Trophoblast cell (in vitro differentiated cells and primary cell): ENCODE measurements at regions not wholly inside any gene's neighbourhood (a gene's known extent, or its start where the extent isn't known, plus 50 kb on each side); places are given as distances from the start of the nearest gene placed in this dataset.

Experiments used
- DNase-seq, 2 donors: peaks; one replicate each; pipeline ENCODE4 v3.0.0-alpha.2; 2016
- H2AFZ ChIP-seq: 2 replicates; pipeline ENCODE4 v1.6.1; 2013; ENCODE audit warnings: low read length, moderate library complexity, mild to moderate bottlenecking; ENCODE audit not compliant: insufficient read depth, poor library complexity
- H2AK5ac ChIP-seq: 2 replicates; pipeline ENCODE4 v1.6.1; 2013; ENCODE audit warnings: mild to moderate bottlenecking, low read length
- H2BK120ac ChIP-seq: 2 replicates; pipeline ENCODE4 v1.6.1; 2013; ENCODE audit warnings: low read length, mild to moderate bottlenecking, moderate library complexity; ENCODE audit not compliant: insufficient read depth, poor library complexity
- H2BK12ac ChIP-seq: 2 replicates; pipeline ENCODE4 v1.6.1; 2013; ENCODE audit warnings: mild to moderate bottlenecking, low read length, moderate library complexity
- H2BK5ac ChIP-seq: 2 replicates; pipeline ENCODE4 v1.6.1; 2013; ENCODE audit warnings: low read length, low read depth, moderate library complexity, mild to moderate bottlenecking; ENCODE audit not compliant: poor library complexity
- H3K14ac ChIP-seq: 2 replicates; pipeline ENCODE4 v1.6.1; 2013; ENCODE audit warnings: mild to moderate bottlenecking, low read length
- H3K18ac ChIP-seq: 2 replicates; pipeline ENCODE4 v1.6.1; 2013; ENCODE audit warnings: mild to moderate bottlenecking, low read length
- H3K23ac ChIP-seq: 2 replicates; pipeline ENCODE4 v1.6.1; 2013; ENCODE audit warnings: low read length
- H3K27ac ChIP-seq: 2 replicates; pipeline ENCODE4 v1.5.1; 2013; ENCODE audit warnings: low read depth, mild to moderate bottlenecking, inconsistent platforms, low read length, moderate library complexity
- H3K27me3 ChIP-seq: 2 replicates; pipeline ENCODE4 v1.6.1; 2013; ENCODE audit warnings: inconsistent platforms, mild to moderate bottlenecking, low read length, moderate library complexity; ENCODE audit not compliant: insufficient read depth
- H3K36me3 ChIP-seq, 2 experiments: 1 replicate in 1 of 2; 2 replicates in 1 of 2; pipeline ENCODE4 v1.6.1; 2013; ENCODE audit warnings: low read length in 2 of 2, mild to moderate bottlenecking in 2 of 2, moderate library complexity in 1 of 2; ENCODE audit not compliant: insufficient read depth in 2 of 2, control insufficient read depth in 1 of 2
- H3K4ac ChIP-seq: 2 replicates; pipeline ENCODE4 v1.6.1; 2013; ENCODE audit warnings: low read depth, mild to moderate bottlenecking, low read length, moderate library complexity
- H3K4me1 ChIP-seq, 2 experiments: 1 replicate in 1 of 2; 2 replicates in 1 of 2; pipeline ENCODE4 v1.6.1; 2013; ENCODE audit warnings: low read length in 2 of 2, mild to moderate bottlenecking in 2 of 2, moderate library complexity in 1 of 2; ENCODE audit not compliant: insufficient read depth in 2 of 2, control insufficient read depth in 1 of 2
- H3K4me2 ChIP-seq: 2 replicates; pipeline ENCODE4 v1.6.1; 2013; ENCODE audit warnings: inconsistent platforms, mild to moderate bottlenecking, low read length, moderate library complexity
- H3K4me3 ChIP-seq: 2 replicates; pipeline ENCODE4 v1.5.1; 2013; ENCODE audit warnings: mild to moderate bottlenecking, low read depth, low read length, inconsistent platforms
- H3K79me1 ChIP-seq: one replicate; pipeline ENCODE4 v1.6.1; 2013; ENCODE audit warnings: low read length
- H3K79me2 ChIP-seq: 2 replicates; pipeline ENCODE4 v1.6.1; 2013; ENCODE audit warnings: low read length, mild to moderate bottlenecking; ENCODE audit not compliant: control insufficient read depth, insufficient read depth, poor library complexity
- H3K9ac ChIP-seq: 2 replicates; pipeline ENCODE4 v1.6.1; 2013; ENCODE audit warnings: mild to moderate bottlenecking, low read length
- H3K9me3 ChIP-seq: 2 replicates; pipeline ENCODE4 v1.6.1; 2013; ENCODE audit warnings: low read depth, mild to moderate bottlenecking, control low read depth, inconsistent platforms, low read length; ENCODE audit not compliant: insufficient read depth
- H4K12ac ChIP-seq: 2 replicates; pipeline ENCODE4 v1.6.1; 2013; ENCODE audit warnings: low read depth, mild to moderate bottlenecking, low read length, moderate library complexity
- H4K8ac ChIP-seq: 2 replicates; pipeline ENCODE4 v1.6.1; 2013; ENCODE audit warnings: low read depth, mild to moderate bottlenecking, low read length, moderate library complexity
- H4K91ac ChIP-seq: one replicate; pipeline ENCODE4 v1.6.1; 2013; ENCODE audit warnings: low read depth, mild to moderate bottlenecking, low read length, moderate library complexity
- WGBS: extraction: QIAGEN DNeasy Blood & Tissue Kit; methylation state at CpG from one replicate; pipeline ENCODE4 v1.1.7; 2013; ENCODE audit warnings: missing lambda C conversion rate; ENCODE audit not compliant: insufficient read length, insufficient coverage; ENCODE audit errors: extremely low coverage; 5-methylcytosine and 5-hydroxymethylcytosine counted together

- peak overlapping the region; percentile 51 for H3K4ac ChIP-seq
- H3K27me3 ChIP-seq = peaks cover 7% of the 10 kb centered on the region
- no peak overlapping the region for H3K4me2 ChIP-seq
- peak overlapping the region; percentile 77 for H2AK5ac ChIP-seq
- H2AFZ ChIP-seq = no peak overlapping the region
- no peak overlapping the region for H3K4me3 ChIP-seq
- peak overlapping the region; percentile 88 for H2BK120ac ChIP-seq
- no CpG with 5 or more reads among the region's 20 CpGs for WGBS
- peak overlapping the region; percentile 70 for H2BK12ac ChIP-seq
- H3K79me2 ChIP-seq = peaks cover 7% of the 10 kb centered on the region
- no peak overlapping the region for H4K12ac ChIP-seq
- H2BK5ac ChIP-seq = peak overlapping the region; percentile 86
- H3K36me3 ChIP-seq = peaks cover 0 to 3% of the 10 kb centered on the region in 2 experiments
- peak overlapping the region; percentile 81 for H3K18ac ChIP-seq
- no peak overlapping the region for H3K9ac ChIP-seq
- H3K9me3 ChIP-seq = peaks cover 9% of the 10 kb centered on the region
- no peak for DNase-seq
- H3K27ac ChIP-seq = no peak overlapping the region
- peak overlapping the region; percentile 97 for H4K91ac ChIP-seq
- H4K8ac ChIP-seq = peak overlapping the region; percentile 88
- H3K4me1 ChIP-seq = peaks cover 14 to 15% of the 10 kb centered on the region in 2 experiments
- no peak overlapping the region for H3K23ac ChIP-seq
- peak overlapping the region; percentile 92 for H3K14ac ChIP-seq
- peaks cover 20% of the 10 kb centered on the region for H3K79me1 ChIP-seq
Observed at GRCh38 chr9:134501761-134502265, 139.8 kb upstream of the COL5A1 start.

- H3K27ac ChIP-seq = peak overlapping the region; percentile 29
- no peak for DNase-seq
- H2BK12ac ChIP-seq = peak overlapping the region; percentile 70
- peak overlapping the region; percentile 56 for H4K12ac ChIP-seq
- peak overlapping the region; percentile 77 for H2AK5ac ChIP-seq
- H3K14ac ChIP-seq = peak overlapping the region; percentile 92
- peak overlapping the region; percentile 81 for H3K18ac ChIP-seq
- peaks cover 0 to 3% of the 10 kb centered on the region in 2 experiments for H3K36me3 ChIP-seq
- peaks cover 9% of the 10 kb centered on the region for H3K9me3 ChIP-seq
- H3K4me2 ChIP-seq = no peak overlapping the region
- WGBS = no CpG with 5 or more reads among the region's 15 CpGs
- peak overlapping the region; percentile 97 for H4K91ac ChIP-seq
- H3K9ac ChIP-seq = no peak overlapping the region
- H3K79me1 ChIP-seq = peaks cover 20% of the 10 kb centered on the region
- H2BK5ac ChIP-seq = peak overlapping the region; percentile 86
- peaks cover 7% of the 10 kb centered on the region for H3K27me3 ChIP-seq
- no peak overlapping the region for H3K4me3 ChIP-seq
- no peak overlapping the region for H3K23ac ChIP-seq
- H3K4ac ChIP-seq = peak overlapping the region; percentile 51
- H3K4me1 ChIP-seq = peaks cover 14 to 15% of the 10 kb centered on the region in 2 experiments
- peaks cover 7% of the 10 kb centered on the region for H3K79me2 ChIP-seq
- peak overlapping the region; percentile 88 for H2BK120ac ChIP-seq
- peak overlapping the region; percentile 88 for H4K8ac ChIP-seq
- H2AFZ ChIP-seq = peak overlapping the region; percentile 83
Observed at GRCh38 chr9:134502266-134502791, 139.3 kb upstream of the COL5A1 start.

DNA sequence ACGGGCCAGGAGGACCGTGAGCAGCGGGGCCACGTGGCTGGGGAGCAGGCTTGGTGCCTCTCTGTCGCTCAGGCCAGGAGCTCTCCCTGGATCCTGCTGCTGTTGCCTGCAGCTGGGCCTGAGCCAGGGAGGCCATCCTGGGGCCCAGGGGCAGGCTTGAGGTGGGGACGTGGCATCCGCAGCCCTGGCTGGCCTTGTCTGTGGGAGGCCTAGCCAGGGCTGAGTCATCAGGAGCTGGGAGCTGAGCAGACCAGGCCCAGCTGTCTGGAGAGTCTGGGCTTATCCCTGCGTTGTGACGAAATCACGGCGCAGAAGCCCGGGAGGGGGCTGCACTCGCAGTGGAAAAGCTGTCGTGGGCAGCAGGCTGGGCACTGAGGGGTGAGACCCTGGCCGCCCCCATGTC lies 138.8 kb upstream of the COL5A1 start:
- H3K79me2 ChIP-seq = peaks cover 7% of the 10 kb centered on the region
- no peak overlapping the region for H3K4me3 ChIP-seq
- no peak overlapping the region for H3K4me2 ChIP-seq
- H3K27ac ChIP-seq = peak overlapping the region; percentile 49
- H4K12ac ChIP-seq = peak overlapping the region; percentile 56
- H3K14ac ChIP-seq = peak overlapping the region; percentile 92
- peaks cover 14 to 15% of the 10 kb centered on the region in 2 experiments for H3K4me1 ChIP-seq
- no CpG with 5 or more reads among the region's 15 CpGs for WGBS
- peak overlapping the region; percentile 86 for H2BK5ac ChIP-seq
- peaks cover 9% of the 10 kb centered on the region for H3K9me3 ChIP-seq
- peaks cover 20% of the 10 kb centered on the region for H3K79me1 ChIP-seq
- peak overlapping the region; percentile 91 for H2BK12ac ChIP-seq
- H3K23ac ChIP-seq = no peak overlapping the region
- peak overlapping the region; percentile 83 for H2AFZ ChIP-seq
- H3K9ac ChIP-seq = no peak overlapping the region
- H2BK120ac ChIP-seq = peak overlapping the region; percentile 97
- peaks cover 0 to 3% of the 10 kb centered on the region in 2 experiments for H3K36me3 ChIP-seq
- H3K18ac ChIP-seq = peak overlapping the region; percentile 81
- H4K8ac ChIP-seq = peak overlapping the region; percentile 88
- peak overlapping the region; percentile 97 for H2AK5ac ChIP-seq
- peak; percentile 51 to 59 for DNase-seq
- H3K4ac ChIP-seq = peak overlapping the region; percentile 81
- H3K27me3 ChIP-seq = peaks cover 7% of the 10 kb centered on the region
- peak overlapping the region; percentile 97 for H4K91ac ChIP-seq

GRCh38 chr9:134503301-134504105 lies 138.1 kb upstream of the COL5A1 start:
- no peak for DNase-seq

More at GRCh38 chr9:134503301-134504105, 138.1 kb upstream of the COL5A1 start:
- Histone ChIP-seq H2BK120ac (peak overlapping the region; percentile 97), H2BK12ac (peak overlapping the region; percentile 91), H2BK5ac (peak overlapping the region; percentile 58), H4K8ac (peak overlapping the region; percentile 67), H3K18ac (peak overlapping the region; percentile 60), H4K12ac (peak overlapping the region; percentile 17), H3K4me1 (peaks cover 14 to 15% of the 10 kb centered on the region in 2 experiments), H3K4me2 (no peak overlapping the region), H3K27me3 (peaks cover 7% of the 10 kb centered on the region), H3K4me3 (peak overlapping the region; percentile 5), H3K79me2 (peaks cover 7% of the 10 kb centered on the region), H3K36me3 (peaks cover 0 to 3% of the 10 kb centered on the region in 2 experiments), H3K9ac (no peak overlapping the region), H3K27ac (peak overlapping the region; percentile 49), H2AFZ (peak overlapping the region; percentile 18), H3K4ac (peak overlapping the region; percentile 81), H3K79me1 (peaks cover 20% of the 10 kb centered on the region), H3K9me3 (peaks cover 9% of the 10 kb centered on the region), H2AK5ac (peak overlapping the region; percentile 97), H3K23ac (no peak overlapping the region), H3K14ac (peak overlapping the region; percentile 45), H4K91ac (peak overlapping the region; percentile 97)
- no CpG with 5 or more reads among the region's 9 CpGs for WGBS
